Neutrophil (primary cell): ENCODE measurements at regions not wholly inside any gene's neighbourhood (a gene's known extent, or its start where the extent isn't known, plus 50 kb on each side); places are given as distances from the start of the nearest gene placed in this dataset.

Experiments
- H3K27ac ChIP-seq: fragments of 200-600 bp; sonication (generic); 2 replicates; pipeline ENCODE4 v1.5.1; 2016; ENCODE audit warnings: mild to moderate bottlenecking, moderate library complexity
- H3K27me3 ChIP-seq: fragments of 200-600 bp; sonication (generic); 2 replicates; pipeline ENCODE4 v1.6.0; 2016; ENCODE audit warnings: mild to moderate bottlenecking
- H3K36me3 ChIP-seq: fragments of 200-600 bp; sonication (generic); 2 replicates; pipeline ENCODE4 v1.5.1; 2017
- H3K4me1 ChIP-seq, 2 experiments: fragments of 200-600 bp in 1 of 2; sonication (generic) in 1 of 2; 1 replicate in 1 of 2; 2 replicates in 1 of 2; pipeline versions ENCODE4 v1.5.1 to v1.6.1; 2013 to 2016; ENCODE audit warnings: low read depth in 1 of 2, low read length in 1 of 2, mild to moderate bottlenecking in 1 of 2, moderate library complexity in 1 of 2; ENCODE audit not compliant: control insufficient read depth in 1 of 2, insufficient read depth in 1 of 2
- H3K4me3 ChIP-seq, 2 experiments: fragments of 200-600 bp in 1 of 2; sonication (generic) in 1 of 2; 1 replicate in 1 of 2; 2 replicates in 1 of 2; pipeline ENCODE4 v1.5.1; 2013 to 2016; ENCODE audit warnings: low read depth in 1 of 2, low read length in 1 of 2, mild to moderate bottlenecking in 1 of 2, moderate library complexity in 1 of 2
- H3K9me3 ChIP-seq: fragments of 200-600 bp; sonication (generic); 2 replicates; pipeline ENCODE4 v1.5.1; 2016
- TF ChIP-seq, protein P1 (sequence below): fragments of 200-600 bp; sonication (generic); IDR thresholded peaks from 2 replicates; pipeline ENCODE4 v1.5.1; 2016; ENCODE audit warnings: antibody characterized with exemption

- Histone ChIP-seq H3K4me1 (no peaks in the 10 kb centered on the region), H3K27me3 (peaks cover 9% of the 10 kb centered on the region), H3K4me3 (no peak overlapping the region), H3K27ac (no peak overlapping the region), H3K36me3 (no peaks in the 10 kb centered on the region), H3K9me3 (no peaks in the 10 kb centered on the region)
- TF ChIP-seq, protein P1, sequence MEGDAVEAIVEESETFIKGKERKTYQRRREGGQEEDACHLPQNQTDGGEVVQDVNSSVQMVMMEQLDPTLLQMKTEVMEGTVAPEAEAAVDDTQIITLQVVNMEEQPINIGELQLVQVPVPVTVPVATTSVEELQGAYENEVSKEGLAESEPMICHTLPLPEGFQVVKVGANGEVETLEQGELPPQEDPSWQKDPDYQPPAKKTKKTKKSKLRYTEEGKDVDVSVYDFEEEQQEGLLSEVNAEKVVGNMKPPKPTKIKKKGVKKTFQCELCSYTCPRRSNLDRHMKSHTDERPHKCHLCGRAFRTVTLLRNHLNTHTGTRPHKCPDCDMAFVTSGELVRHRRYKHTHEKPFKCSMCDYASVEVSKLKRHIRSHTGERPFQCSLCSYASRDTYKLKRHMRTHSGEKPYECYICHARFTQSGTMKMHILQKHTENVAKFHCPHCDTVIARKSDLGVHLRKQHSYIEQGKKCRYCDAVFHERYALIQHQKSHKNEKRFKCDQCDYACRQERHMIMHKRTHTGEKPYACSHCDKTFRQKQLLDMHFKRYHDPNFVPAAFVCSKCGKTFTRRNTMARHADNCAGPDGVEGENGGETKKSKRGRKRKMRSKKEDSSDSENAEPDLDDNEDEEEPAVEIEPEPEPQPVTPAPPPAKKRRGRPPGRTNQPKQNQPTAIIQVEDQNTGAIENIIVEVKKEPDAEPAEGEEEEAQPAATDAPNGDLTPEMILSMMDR: no peak
Measured at GRCh38 chr5:148719605-148720004, 65.3 kb upstream of the HTR4 start.

DNA sequence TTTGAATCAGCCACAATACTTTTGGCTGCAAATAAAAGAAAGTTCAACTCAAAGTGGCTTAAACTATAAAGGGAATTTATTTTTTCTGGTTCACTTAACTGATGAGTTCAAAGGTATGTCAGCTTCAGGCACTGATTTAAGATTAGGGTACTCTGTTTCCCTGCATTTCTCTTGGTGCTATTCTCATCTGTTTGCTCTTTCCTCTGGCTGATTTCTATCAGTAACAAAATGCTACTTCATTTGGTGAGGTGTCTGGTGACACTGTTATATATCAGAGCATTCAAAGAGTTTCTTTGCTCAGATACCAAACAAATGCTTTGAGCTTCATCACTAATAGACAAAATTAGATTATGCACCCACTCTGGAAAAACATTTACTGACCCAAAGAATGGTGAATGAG is 65.9 kb upstream of the HTR4 start:
- Histone ChIP-seq H3K9me3 (no peaks in the 10 kb centered on the region), H3K36me3 (no peaks in the 10 kb centered on the region), H3K4me1 (no peaks in the 10 kb centered on the region), H3K27me3 (peaks cover 9% of the 10 kb centered on the region), H3K4me3 (no peak overlapping the region), H3K27ac (no peak overlapping the region)
- TF ChIP-seq, protein P1: no peak

DNA sequence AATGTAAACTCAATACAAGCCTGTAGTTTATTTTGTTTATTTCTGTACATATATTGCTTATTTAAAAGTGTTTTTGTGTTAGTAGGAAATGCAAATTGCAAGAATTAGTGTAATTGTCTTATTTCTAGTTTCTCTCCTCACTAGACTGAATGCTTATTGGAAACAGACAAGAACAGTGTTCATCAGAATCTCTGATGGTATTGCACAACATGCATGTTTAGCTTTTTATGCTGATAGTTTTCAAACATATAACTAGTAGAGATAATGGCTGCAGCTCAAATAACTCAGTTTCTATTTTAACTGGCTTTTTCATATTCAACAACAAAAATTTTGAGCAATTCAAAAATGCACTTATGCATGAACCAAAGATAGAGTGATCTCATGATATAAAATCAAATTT is 68.8 kb upstream of the HTR4 start:
- TF ChIP-seq, protein P1: no peak
- Histone ChIP-seq H3K4me3 (no peak overlapping the region), H3K9me3 (no peaks in the 10 kb centered on the region), H3K36me3 (no peaks in the 10 kb centered on the region), H3K27ac (no peak overlapping the region), H3K27me3 (peaks cover 9% of the 10 kb centered on the region), H3K4me1 (no peaks in the 10 kb centered on the region)

DNA sequence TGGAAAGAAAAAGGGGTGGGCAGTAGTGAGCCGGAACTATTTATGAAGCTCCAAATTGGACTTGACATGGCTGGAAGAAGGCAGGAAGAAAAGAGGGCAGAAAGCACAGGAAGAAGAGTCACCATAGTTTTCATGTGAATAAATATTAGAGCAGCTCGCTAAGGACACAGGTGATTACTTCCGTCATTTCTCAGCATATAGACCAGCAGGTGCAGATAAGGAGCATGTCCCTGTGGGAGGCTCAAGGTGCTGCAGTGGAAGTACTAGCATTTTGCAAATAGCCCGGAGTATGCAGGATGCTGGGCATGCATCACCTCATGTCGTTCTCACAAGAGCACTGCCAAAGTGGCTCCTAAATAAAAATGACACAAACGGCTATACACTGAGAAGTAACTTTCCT is 71.3 kb upstream of the HTR4 start:
- no peak overlapping the region for H3K4me3 ChIP-seq

GRCh38 chr5:148729182-148729581 is 74.9 kb upstream of the HTR4 start:
- Histone ChIP-seq H3K4me3 (no peak overlapping the region), H3K4me1 (peaks cover 7% of the 10 kb centered on the region in 2 experiments), H3K9me3 (no peaks in the 10 kb centered on the region), H3K27ac (no peak overlapping the region), H3K36me3 (no peaks in the 10 kb centered on the region), H3K27me3 (no peaks in the 10 kb centered on the region)
- TF ChIP-seq, protein P1: no peak

More for the DNA sequence above, 71.3 kb upstream of the HTR4 start:
- H3K4me1 ChIP-seq: no peaks in the 10 kb centered on the region
- no peaks in the 10 kb centered on the region for H3K36me3 ChIP-seq
- TF ChIP-seq, protein P1: no peak
- H3K27me3 ChIP-seq: peaks cover 3% of the 10 kb centered on the region
- H3K9me3 ChIP-seq: no peaks in the 10 kb centered on the region
- no peak overlapping the region for H3K27ac ChIP-seq

DNA sequence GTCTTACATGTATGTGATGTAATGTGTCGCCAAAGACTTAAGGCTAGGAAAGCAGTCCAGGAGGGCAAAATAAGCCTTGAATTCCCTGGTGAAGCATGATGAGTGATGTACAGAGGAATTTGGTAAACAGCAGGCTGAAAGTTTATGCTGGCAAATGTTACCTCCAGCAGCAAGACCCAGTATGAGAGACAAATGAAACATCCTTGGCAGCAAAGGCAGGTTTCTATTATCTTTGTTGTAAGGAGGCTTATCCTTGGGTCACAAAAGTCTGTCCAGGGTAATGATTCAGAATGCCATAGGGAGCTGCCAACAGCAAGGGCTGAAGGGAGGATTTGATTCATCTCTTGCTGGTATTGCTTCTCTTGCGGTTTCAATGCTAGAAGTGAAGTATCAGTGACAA is 75.9 kb upstream of the HTR4 start:
- H3K4me3 ChIP-seq: no peak overlapping the region
- H3K27me3 ChIP-seq: no peaks in the 10 kb centered on the region
- TF ChIP-seq, protein P1: no peak
- peaks cover 7% of the 10 kb centered on the region in 2 experiments for H3K4me1 ChIP-seq
- H3K36me3 ChIP-seq: no peaks in the 10 kb centered on the region
- H3K27ac ChIP-seq: no peak overlapping the region
- no peaks in the 10 kb centered on the region for H3K9me3 ChIP-seq
